GM23248 (cell line): ENCODE measurements at regions not wholly inside any gene's neighbourhood (a gene's known extent, or its start where the extent isn't known, plus 50 kb on each side); places are given as distances from the start of the nearest gene placed in this dataset.

Source experiments
- EZH2 ChIP-seq: fragments of 200-600 bp; sonication (generic); IDR thresholded peaks from 2 replicates; pipeline ENCODE4 v1.6.1; 2018; ENCODE audit warnings: antibody characterized with exemption, mild to moderate bottlenecking; ENCODE audit not compliant: insufficient read depth, poor library complexity, severe bottlenecking
- EZH2phosphoT487 ChIP-seq: fragments of 200-600 bp; sonication (generic); IDR thresholded peaks from 2 replicates; pipeline ENCODE4 v1.6.1; 2018; ENCODE audit warnings: antibody characterized with exemption, moderate library complexity, mild to moderate bottlenecking, low read depth; ENCODE audit not compliant: insufficient read depth

DNA sequence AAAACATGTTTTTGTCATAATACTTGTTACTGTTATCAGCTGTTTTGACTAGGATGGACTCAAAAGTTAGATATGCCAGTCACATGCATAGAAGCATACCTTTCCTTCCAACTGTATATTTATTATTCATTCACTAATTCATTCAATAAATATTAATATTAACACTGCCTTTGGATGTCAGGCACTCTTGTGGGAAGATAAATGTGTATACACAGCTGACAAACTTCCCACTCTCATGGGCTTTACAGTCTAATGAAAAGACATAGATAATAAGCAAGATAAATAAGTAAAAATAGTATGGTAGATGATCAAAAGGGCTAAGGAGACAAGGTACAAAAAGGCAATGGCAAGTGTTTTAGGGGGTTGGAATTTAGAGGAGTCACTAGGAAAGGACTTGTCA, 180.1 kb upstream of the SMIM30 start:
- TF ChIP-seq EZH2, result no peak
- TF ChIP-seq EZH2phosphoT487, result no peak
